Stimulated activated naive CD8-positive, alpha-beta T cell treated with anti-CD3 and anti-CD28 coated beads, Interleukin-15, Interleukin-2, amounts not matched to agents 100 U/mL and 50 U/mL, for 24 hours (primary cell): ENCODE measurements at regions not wholly inside any gene's neighbourhood (a gene's known extent, or its start where the extent isn't known, plus 50 kb on each side); places are given as distances from the start of the nearest gene placed in this dataset.

ENCODE experiments used
- ATAC-seq: fragments of 150-1000 bp; cut with Tn5 transposase; one replicate; pipeline ENCODE4 v1.10.0; 2021
- DNase-seq: peaks from one replicate; pipeline ENCODE4 v3.0.0; 2021

DNA sequence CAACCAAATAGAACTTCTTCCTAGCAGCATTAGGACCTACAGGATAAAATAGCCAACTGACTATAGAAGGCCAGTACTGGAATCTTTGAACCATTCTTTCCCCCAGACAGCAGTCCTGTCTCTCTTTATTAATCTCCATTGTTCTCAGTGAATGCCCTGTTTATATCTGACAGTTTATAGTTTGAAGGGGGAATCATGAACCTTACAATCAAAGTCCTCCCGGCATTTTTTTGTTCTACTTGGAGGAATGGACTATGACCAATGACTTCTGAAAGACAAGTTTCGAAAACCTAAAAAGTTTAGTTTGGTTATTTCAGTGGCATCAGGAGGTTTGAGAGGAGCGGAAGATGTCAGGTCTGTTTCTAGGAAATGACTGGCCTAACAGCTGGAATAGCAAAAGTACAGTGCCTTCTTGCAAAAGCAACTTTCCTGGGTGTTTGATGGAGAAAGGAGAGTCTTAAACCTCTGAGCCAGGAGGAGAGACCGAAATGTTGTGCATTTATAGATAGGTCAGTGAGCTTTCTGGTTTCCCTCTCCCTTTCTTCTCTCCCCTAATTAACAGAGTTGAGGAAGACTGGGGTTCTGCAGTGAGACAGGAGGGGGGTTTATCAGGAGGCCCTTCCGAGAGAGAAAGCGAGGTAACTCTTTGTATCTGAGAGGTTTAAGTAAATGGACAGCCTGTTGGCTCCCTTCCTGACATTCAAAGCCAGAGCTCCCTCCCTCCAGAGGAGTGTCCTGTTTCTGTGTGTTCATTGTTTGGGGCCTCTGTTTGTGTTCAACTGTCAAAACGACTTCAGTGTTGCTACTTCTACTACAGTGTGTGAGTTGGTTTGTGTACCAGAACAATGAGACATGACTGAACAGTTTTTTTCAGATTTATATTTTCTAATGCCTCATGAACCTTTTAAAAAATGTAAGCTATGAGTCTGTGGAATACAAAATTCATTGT is 383.0 kb upstream of the RARB start:
- DNase-seq = no peak
- no peak for ATAC-seq

DNA sequence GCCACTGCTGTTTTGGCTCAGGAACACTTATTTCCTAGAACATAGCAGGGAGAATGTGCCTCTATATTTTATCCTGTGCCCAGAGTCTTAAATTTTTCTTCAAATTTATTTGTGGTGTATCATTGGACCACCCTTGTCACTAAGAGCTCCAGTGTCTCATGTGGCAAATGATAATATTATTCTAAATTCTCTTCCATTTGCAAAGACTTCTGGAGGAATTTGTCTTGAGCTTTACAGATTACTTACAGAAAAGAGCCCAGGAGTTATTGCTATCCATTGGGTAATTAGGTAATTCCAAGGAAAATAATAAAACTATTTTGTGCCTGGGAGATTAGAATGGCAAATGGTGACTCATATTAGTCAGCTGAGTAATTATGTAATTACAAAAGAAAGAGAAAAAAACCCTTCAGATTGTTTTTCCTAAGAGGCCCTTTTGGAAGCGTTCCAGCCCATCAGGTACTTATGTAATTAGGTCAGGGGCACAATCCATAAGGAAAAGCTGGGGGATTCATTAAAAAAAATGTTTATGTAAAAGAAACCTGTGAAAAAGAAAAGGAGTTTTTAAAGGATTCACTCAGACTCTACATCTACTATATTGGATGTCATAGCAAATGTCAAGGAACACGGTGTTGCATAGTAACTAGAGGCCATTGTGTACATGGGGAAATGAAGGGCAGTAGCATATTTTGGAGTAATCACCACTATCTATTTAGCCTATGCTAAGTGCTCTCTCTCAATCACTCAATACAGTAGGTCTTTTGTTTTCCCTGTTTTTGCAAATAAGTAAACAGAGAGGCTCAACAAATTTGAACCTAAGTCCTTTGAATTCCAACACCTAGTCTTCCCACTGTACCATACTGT is 380.9 kb upstream of the RARB start:
- DNase-seq (no peak), ATAC-seq (no peak)

DNA sequence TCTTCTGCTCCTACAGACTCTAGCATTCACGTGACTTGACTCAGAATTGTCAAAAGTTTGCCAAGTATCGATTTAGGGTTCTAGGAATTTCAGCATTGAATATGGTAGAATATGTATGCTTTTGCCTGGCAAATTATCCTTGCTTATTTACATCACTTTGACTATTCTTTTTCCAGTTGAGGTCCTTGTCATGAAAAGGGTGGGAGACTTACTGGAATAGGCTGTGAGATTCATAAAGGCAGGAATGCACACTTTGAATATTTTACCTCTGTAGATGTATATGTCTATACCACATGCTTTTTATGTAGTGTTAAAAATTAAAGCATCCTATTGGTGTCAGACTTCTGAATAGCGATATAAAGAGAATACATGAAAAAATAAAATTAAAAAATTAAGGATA is 378.8 kb upstream of the RARB start:
- DNase-seq = no peak
- no peak for ATAC-seq

DNA sequence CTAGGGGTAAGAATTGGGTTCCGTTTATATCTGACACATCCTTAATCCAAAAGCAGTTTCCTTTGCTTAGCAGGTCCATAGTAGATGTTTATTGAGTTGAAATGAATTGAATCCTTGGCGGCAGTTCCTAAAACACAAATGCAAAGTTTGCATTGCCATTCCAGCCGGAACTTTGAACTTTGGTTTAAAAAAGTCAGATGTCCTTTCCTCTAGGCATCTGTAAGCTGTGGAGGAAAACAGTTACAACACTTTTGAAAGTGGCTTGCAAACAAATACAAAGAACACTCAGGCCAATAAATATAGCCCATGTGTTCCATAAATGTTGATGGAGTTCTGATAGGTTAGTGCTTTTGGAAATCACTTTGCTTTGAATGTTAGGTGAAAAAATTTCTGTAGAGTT is 374.7 kb upstream of the RARB start:
- DNase-seq (no peak), ATAC-seq (no peak)

DNA sequence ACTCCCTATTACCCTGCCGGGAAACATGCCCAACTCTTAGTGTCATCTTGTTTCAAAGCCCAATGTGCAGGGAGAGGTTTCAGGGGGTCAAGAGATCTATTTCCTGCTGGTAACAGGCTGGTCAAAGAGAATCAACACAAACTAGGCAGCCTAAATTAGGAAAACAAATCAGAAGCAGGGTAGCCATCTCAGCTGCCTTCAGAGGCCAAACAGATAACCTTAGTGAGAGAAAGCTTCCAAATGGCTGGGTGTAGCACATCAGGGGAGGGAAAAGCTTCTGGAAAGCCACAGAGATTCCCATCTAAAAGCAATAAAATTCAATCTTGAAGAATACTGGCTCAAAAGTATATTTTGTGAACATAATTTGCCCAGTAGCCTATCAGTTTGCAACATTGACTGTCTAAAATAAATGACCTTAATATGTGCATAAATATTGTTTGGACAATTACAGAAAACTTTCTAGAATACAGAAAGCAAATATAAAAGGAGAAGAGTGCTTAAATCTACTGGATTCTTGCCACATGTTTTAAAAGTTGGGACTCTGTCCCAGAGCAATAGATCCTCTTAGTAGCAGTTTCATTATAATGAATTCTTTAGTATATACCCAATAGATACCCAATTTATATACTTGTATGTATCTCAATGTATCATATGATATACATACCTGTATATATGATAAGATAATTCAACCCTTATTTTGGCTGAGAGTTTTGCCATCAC is 371.9 kb upstream of the RARB start:
- DNase-seq (no peak), ATAC-seq (no peak)

DNA sequence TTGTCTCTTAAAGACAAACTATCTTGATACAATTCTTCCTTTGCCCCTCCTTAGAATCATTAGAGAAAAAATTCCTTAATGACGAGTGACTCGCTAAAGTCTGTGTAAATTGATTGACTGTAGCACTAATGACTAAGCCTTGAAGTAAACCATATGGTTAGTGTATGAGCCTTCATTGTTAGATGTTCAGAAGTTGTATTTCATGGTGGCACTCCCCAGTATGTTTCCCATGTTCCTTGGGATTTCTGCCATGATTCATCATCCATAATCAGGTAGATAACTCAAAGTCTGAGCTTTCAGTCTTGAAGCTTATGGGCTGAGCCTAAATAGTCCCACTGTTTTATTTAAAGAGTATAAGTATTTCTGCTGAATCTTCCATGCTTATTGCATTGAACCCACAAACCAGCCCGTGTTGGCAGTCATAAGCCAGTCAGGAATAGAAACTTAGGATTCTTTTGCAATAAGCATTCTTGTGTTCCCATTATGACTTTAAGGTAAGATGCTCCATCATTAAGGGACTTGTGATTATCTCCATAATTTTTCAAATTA is 371.2 kb upstream of the RARB start:
- DNase-seq = no peak
- no peak for ATAC-seq

DNA sequence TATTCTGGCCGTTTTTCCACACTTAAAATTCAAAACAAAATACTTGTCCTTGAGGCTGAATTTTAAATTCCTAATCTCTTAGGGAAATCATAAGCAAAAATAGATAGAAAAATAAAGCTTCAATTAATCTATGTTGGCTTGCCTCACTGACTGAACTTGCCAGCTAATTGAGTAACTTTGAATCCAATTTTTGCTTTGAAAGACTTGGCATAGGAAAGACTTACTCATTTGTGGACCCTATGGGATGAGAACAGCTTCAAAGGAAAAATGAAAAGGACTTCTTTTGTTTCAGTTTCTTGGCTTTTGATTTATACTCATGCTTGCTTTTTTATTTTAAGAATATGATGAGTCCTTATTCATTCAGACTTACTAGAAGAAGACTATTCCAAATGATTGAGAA is 370.7 kb upstream of the RARB start:
- DNase-seq (no peak), ATAC-seq (no peak)

DNA sequence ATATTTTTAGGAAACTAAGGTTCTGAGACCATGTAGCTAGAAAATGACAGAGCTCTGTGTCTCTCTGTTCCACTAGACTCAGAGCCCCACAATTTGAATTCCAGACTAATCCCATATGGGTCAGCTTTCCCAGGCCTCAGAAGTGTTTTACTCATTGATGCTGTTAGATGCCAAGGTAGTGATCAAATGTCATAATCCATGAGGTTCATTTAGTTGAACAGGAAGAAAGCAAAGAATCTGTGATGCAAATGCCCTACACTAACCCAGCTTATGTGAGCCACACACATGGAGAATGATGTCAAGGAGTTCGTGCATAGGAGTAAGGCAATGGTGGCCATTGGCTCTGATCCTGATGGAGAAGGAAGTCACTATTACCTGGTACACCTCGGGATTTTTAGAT is 363.4 kb upstream of the RARB start:
- DNase-seq = no peak
- ATAC-seq = no peak

DNA sequence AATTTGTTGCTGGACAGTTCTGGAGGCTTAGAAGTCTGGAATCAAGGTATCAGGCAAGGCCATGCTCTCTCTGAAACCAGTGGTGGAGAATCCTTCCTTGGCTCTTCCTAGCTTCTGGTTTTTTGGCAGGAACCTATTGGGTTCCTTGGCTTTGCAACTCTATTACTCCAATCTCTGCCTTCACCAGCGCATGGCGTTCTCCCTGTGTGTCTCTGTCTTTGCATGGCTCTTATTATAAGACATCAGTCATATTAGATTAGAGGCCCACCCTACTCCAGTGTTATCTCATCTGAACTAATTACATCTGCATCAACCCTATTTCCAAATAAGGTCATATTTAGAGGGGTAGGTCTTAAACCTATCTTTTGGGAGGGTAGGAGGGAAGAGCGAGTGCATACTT is 358.1 kb upstream of the RARB start:
- ATAC-seq (no peak), DNase-seq (no peak)

DNA sequence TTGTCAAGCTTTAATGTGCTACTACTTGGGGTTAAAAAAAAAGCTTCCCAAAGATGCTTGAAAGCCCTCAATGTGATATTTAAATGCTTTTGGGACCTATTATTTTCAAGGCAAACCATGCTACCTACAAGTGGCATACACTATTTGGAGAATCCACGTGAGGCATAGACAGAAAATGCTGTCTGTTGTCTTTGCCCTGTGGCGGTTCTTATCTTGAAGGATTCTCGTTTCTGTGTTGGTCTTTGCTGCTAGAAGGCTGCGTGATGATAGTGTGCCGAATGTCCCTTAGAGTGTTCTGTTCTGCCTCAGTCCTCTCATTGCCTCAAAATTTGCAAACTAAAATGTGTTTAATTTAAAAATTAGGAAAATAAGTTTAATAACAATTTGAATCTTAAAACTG is 356.2 kb upstream of the RARB start:
- ATAC-seq (no peak), DNase-seq (no peak)

DNA sequence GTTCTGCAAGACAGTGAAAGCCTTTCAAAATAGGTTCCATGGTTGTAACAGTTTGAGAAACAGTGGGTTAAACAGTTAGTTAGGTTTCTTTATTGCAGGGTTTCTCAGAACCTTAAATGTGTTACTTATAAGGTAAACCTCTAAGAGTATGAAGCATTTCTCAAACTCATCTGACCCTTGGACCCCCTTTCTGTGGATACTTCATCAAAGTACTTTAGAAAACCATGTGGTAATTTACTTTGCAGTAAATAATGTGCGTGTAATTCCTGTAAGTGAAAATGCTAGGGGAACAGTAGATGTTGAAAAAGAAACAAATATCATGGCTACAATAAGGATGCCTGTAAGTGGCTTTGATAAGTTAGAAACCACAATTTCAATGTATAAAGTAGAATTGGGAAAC is 354.6 kb upstream of the RARB start:
- ATAC-seq = no peak

DNA sequence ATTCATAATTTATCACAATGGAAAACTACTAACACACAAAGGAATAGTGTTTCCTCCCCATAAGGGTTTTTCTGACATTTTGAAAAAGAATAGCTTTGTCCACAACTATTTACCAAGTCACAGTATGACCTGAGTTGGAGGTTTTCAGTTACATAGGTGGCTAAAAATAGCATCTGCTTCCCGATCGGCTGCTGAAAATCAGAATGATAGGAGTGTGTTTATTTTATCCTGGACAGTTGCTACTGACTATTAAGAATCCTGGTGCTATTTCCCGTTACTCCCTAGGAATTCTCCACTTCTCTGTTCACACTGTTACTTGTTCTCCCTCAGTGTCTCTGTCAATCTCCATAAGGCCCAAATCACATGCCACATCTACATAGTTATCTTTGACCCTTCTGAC is 353.9 kb upstream of the RARB start:
- DNase-seq = no peak
- no peak for ATAC-seq

More for the DNA sequence above, 354.6 kb upstream of the RARB start:
- no peak for DNase-seq

DNA sequence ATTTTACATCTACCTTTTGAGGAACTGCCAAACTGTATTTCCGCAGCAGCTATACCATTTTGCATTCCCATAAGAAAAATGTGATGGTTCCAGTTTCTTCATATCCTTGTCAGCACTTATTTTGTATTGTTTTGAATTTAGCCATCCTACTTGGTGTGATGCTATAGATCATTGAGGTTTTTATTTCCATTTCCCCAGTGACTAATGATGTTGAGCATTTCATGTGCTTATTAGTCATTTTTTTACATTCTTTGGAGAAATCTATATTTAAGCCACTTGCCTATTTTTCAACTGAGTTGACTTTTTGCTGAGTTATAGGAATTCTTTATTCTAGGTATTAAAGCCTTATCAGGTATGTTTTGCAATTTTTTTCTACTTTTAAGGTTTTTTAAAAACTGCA is 347.6 kb upstream of the RARB start:
- DNase-seq = no peak
- ATAC-seq = no peak

DNA sequence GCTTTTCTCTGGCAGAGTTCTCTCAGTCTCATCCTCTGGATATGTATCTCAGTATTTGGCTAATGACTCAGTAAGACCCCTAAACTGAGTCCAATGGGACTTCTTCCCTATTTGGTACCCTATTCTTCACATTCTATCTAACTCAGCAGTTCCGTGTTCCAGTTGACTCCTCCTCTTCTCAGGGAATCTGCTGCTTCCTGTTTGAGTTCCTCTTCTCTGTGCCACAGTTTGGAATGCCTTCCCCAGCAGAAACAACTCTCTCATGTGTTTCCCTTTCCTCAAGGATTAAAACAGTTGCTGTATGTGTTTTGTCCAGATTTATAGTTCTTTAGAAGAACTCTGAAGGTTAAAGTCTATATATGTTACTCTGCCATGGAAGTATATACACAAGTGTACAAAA is 344.0 kb upstream of the RARB start:
- DNase-seq (no peak), ATAC-seq (no peak)

DNA sequence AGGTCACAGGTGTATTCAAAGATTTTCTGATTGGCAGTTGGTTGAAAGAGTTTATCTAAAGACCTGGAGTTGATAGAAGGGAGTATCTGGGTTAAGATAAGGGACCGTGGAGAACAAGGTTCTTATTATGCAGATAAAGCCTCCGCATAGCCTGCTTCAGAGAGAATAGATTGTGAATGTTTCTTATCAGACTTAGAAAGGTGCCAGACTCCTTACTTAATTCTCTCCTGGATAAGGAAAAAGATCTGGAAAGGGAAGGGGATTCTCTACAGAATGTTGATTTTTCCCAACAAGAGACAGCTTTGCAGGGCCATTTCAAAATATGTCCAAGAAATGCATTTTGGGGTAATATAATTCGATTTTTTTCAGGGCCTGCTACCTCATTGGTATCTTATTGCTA is 341.3 kb upstream of the RARB start:
- DNase-seq = no peak
- no peak for ATAC-seq

DNA sequence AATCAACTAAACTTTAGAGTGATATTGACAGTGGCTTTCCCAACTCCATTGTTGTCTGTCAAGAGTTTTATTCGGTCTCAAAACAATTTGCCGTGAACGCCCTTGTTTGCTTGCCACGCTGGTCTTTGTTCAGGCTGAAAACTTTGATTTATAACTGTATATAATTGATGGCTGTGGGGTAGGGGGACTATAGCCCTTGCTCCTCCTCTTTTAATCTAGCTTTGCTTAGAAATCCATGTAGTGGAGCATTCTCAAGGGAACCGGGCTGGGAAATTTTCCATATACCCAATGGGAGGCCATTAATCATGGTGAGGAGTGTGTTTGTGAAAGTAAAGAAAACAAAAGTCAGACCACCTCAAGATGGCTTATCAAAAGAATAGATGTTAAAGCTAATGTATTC is 339.8 kb upstream of the RARB start:
- no peak for ATAC-seq
- no peak for DNase-seq

DNA sequence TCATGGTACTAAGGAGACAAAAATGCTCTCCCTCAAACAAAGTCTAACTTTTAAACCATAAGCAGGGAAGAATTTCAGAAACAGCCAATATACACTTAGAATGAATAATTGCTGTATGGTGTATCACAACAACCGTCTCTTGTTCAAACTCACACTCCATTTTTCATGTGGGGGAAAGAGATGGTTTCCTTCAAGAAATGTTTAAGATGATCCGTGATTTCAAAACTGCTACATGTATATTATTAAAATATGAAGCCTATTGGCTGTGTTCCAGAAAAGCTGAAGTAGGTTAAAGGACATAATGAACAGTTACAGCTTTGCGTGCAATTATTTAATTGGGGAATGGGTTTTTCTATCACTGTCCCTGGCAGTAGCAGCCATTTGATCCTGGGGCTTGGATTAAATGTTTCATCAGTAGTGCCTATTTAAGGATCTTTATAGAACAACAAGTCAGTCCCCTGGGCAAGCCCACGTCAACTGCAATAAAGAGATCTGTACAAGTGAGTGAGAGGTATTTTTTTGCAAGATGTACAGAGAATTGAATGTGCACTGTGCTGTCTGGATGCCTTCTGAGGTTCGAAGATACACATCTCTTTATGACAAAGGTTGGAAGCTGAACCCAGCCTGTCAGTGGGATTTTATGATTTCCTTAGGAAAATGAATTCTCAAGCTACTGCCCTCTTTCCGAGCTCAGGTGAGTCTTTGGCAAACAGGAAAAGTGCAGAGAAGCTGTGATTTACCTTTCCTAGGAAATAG is 337.2 kb upstream of the RARB start:
- ATAC-seq = no peak
- DNase-seq = no peak

DNA sequence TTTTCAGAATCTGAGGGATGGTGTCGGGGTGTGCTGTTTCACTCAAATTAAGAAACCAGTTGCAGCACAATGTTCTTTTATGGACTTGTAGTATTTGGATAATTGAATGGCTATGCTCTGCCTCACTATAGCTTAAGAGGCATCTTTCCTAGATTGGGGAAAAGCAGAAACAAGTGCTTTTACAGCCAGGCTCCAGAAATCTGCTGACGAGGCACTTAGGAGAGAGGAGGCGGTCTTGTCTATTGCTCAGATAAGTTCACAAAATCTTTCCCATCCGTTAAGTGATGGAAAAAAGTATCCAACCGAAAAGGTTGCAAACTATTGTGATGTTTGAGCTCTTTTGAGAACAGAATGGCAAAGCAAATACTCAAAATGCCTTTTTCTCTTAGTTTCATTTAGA is 336.1 kb upstream of the RARB start:
- DNase-seq (no peak), ATAC-seq (no peak)

DNA sequence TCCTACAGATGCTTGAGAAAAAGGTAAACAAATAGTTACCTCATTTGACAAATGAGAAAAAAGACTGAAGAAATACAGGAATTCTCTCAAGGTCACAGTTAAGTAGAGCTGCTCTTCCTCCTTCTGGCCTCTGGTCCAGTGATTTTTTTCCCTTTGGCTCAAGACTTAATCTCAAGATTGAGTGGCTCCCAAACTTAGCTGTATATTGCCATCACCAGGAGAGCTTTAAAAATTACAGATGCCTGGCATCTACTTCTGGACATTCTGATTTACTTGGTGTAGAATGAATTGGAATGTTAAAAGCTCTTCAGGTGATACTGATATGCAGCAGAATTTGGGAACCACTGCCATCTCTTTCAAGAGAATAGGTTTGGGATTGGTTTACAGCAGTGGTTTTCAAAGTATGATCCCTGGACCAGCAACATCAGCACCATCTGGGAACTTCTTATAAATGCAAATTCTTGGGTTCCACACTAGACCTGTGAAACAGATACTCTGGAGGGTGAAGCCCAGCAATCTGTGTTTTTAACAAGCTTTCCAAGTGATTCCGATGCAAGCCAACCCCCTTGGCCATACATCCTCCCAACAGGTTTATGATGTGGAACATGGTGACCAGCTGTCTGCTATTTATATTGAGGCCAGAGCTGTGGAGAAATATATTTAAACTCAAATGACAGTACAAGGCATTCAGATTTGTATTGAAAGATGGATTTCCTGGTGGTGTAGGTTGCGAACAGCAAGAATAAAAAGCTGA is 333.0 kb upstream of the RARB start:
- DNase-seq = no peak
- no peak for ATAC-seq

DNA sequence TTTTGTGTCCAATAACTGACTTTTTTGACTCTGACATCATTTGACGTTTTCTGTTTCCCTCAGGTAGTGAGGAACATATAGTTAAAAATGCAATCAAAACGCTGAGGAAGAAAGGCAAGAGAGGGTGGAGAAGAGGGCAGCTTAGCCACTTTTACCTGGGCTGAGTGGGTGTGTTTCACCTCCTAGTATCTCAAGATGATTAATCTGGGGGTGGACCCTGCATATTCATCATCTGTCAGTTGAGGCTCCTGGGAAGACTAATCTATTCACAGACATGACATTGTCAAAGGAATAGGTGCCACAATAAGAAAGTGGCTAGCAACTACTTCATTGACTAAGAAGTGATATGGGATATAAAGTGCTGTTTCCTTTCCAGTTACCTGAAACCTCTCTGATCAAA is 331.5 kb upstream of the RARB start:
- DNase-seq (no peak), ATAC-seq (no peak)

DNA sequence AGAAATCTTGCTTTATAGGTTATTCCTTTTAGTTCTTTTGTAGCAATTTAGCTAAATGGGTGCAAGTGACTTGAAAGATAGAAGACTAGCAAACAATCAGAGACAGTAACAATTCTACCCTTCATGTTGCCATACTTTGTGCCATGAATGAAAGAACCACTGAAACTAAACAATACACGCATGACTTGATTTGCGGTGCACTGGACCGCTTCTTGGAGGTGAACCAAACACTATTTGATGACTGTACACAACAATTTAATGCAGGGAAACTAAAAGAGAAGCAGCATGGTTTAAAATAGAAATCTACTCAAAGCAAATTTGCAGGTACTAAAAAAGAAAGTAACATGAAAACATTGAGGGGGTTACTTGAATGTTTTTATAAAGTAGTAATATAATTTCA is 331.0 kb upstream of the RARB start:
- ATAC-seq = no peak
- no peak for DNase-seq
